Renal cortex interstitium (tissue), 11 donors: ENCODE measurements at regions not wholly inside any gene's neighbourhood (a gene's known extent, or its start where the extent isn't known, plus 50 kb on each side); places are given as distances from the start of the nearest gene placed in this dataset.
"Not testable (repeated sequence)": the region's sequence is repeated elsewhere in the genome, so short reads cannot be mapped to it uniquely, and the experiment has no call there.

Experiments
- DNase-seq, 11 donors: peaks; one replicate each; pipeline ENCODE4 v3.0.0-alpha.2; 2013; ENCODE audit warnings: low read depth in 9 of 11, low spot score in 4 of 11; ENCODE audit errors: extremely low read depth in 1 of 11

- DNase-seq, result no peak
These were observed 58.2 kb downstream of the TMEM270 start for GRCh38 chr7:73918926-73919693.

- no peak for DNase-seq
These were observed 58.9 kb downstream of the TMEM270 start for GRCh38 chr7:73919694-73920375.

- no peak for DNase-seq
These were observed 59.6 kb downstream of the TMEM270 start for GRCh38 chr7:73920406-73921134.

GRCh38 chr7:73921623-73922528 lies 60.9 kb downstream of the TMEM270 start:
- no peak for DNase-seq

GRCh38 chr7:73928644-73929043 lies 67.7 kb downstream of the TMEM270 start:
- not testable (repeated sequence) for DNase-seq

- no peak for DNase-seq
These were observed 70.5 kb downstream of the TMEM270 start for GRCh38 chr7:73931502-73931901.

- no peak for DNase-seq
These were observed 71.4 kb downstream of the TMEM270 start for GRCh38 chr7:73932364-73932763.

- DNase-seq, result no peak
These were observed 72.1 kb downstream of the TMEM270 start for GRCh38 chr7:73933091-73933490.

- no peak for DNase-seq
These were observed 76.0 kb downstream of the TMEM270 start for GRCh38 chr7:73936967-73937366.

- not testable (repeated sequence) for DNase-seq
These were observed 76.7 kb downstream of the TMEM270 start for GRCh38 chr7:73937650-73938049.

GRCh38 chr7:73939528-73939927 lies 78.6 kb downstream of the TMEM270 start:
- no peak for DNase-seq

- DNase-seq, result no peak
These were observed 79.8 kb downstream of the TMEM270 start for GRCh38 chr7:73940701-73941238.

- DNase-seq, result no peak
These were observed 81.0 kb downstream of the TMEM270 start for GRCh38 chr7:73941836-73942551.

- no peak for DNase-seq
These were observed 83.0 kb upstream of the ELN start for GRCh38 chr7:73945022-73945421.

- DNase-seq, result no peak
These were observed 79.7 kb upstream of the ELN start for GRCh38 chr7:73948287-73948686.

GRCh38 chr7:73952266-73952665 lies 75.7 kb upstream of the ELN start:
- no peak for DNase-seq

- DNase-seq, result no peak
These were observed 73.8 kb upstream of the ELN start for GRCh38 chr7:73954181-73954580.

GRCh38 chr7:73954861-73955260 lies 73.1 kb upstream of the ELN start:
- no peak for DNase-seq
